MCF 10A (cell line): ENCODE measurements at regions not wholly inside any gene's neighbourhood (a gene's known extent, or its start where the extent isn't known, plus 50 kb on each side); places are given as distances from the start of the nearest gene placed in this dataset.

ENCODE experiments used
- BruUV-seq: library from RNA; stranded (reverse); fragments of 400-500 nt; replicated peaks from 2 replicates; lab custom pipeline; 2021; lab: Mats Ljungman, UMichigan
- CTCF ChIA-PET: fragments of 300-600 bp; sonication (Branson Sonifier 250); formaldehyde crosslinking; extraction: SDS; loops from one replicate; lab custom pipeline; 2021; ENCODE audit warnings: antibody characterized with exemption, inconsistent platforms; lab: Yijun Ruan, JAX
- POLR2A ChIA-PET: fragments of 300-600, 350-650 bp; sonication (Branson Sonifier 250); formaldehyde crosslinking; extraction: SDS; loops from one replicate; lab custom pipeline; 2020; ENCODE audit warnings: antibody characterized with exemption, inconsistent platforms; lab: Yijun Ruan, JAX
- DNase-seq: peaks from one replicate; pipeline ENCODE4 v3.0.0-alpha.2; 2018; ENCODE audit not compliant: unreplicated experiment
- H3K27ac Mint-ChIP-seq: one replicate; pipeline ENCODE4 v1.8.0; 2022; ENCODE audit warnings: mild to moderate bottlenecking, low read depth, mixed read lengths; ENCODE audit not compliant: unreplicated experiment
- H3K27me3 Mint-ChIP-seq: one replicate; pipeline ENCODE4 v1.8.0; 2022; ENCODE audit warnings: mixed read lengths; ENCODE audit not compliant: insufficient read depth, unreplicated experiment
- H3K36me3 Mint-ChIP-seq: one replicate; pipeline ENCODE4 v1.8.0; 2022; ENCODE audit warnings: mild to moderate bottlenecking, moderate library complexity, mixed read lengths; ENCODE audit not compliant: insufficient read depth, unreplicated experiment
- H3K4me1 Mint-ChIP-seq: one replicate; pipeline ENCODE4 v1.8.0; 2022; ENCODE audit warnings: mixed read lengths; ENCODE audit not compliant: insufficient read depth, unreplicated experiment
- H3K4me3 Mint-ChIP-seq: one replicate; pipeline ENCODE4 v1.8.0; 2022; ENCODE audit warnings: mild to moderate bottlenecking, moderate library complexity, mixed read lengths; ENCODE audit not compliant: unreplicated experiment
- H3K9me3 Mint-ChIP-seq: one replicate; pipeline ENCODE4 v1.8.0; 2022; ENCODE audit warnings: mixed read lengths; ENCODE audit not compliant: unreplicated experiment
- CTCF ChIP-seq: fragments of 200-600 bp; IDR thresholded peaks from one replicate; pipeline ENCODE4 v1.8.0; 2022; ENCODE audit warnings: antibody characterized with exemption, mild to moderate bottlenecking; ENCODE audit not compliant: unreplicated experiment
- intact Hi-C: fragments of 100-400 bp; cut with micrococcal nuclease; formaldehyde crosslinking; loops from 2 replicates; pipeline ENCODE4 v1.14.1; 2022

- no peaks in the 10 kb centered on the region for H3K27me3 Mint-ChIP-seq
- BruUV-seq: no TSS peak
- CTCF ChIA-PET: no interaction called here
- peaks cover 7% of the 10 kb centered on the region for H3K9me3 Mint-ChIP-seq
- H3K27ac Mint-ChIP-seq: no peak overlapping the region
- POLR2A ChIA-PET: no interaction called here
- intact Hi-C loops: no loop called here
- H3K4me1 Mint-ChIP-seq: no peaks in the 10 kb centered on the region
- H3K36me3 Mint-ChIP-seq: no peaks in the 10 kb centered on the region
- no peak overlapping the region for H3K4me3 Mint-ChIP-seq
- no peak for DNase-seq
- TF ChIP-seq CTCF: no peak
Measured at GRCh38 chr6:67593247-67593646, 1041.8 kb upstream of the ADGRB3 start.

- ChIA-PET POLR2A (no interaction called here), CTCF (no interaction called here)
- H3K27ac Mint-ChIP-seq: no peak overlapping the region
- TF ChIP-seq CTCF: no peak
- intact Hi-C loops: no loop called here
- no peak overlapping the region for H3K4me3 Mint-ChIP-seq
- H3K9me3 Mint-ChIP-seq: peaks cover 17% of the 10 kb centered on the region
- no peak for DNase-seq
- BruUV-seq: no TSS peak
- no peaks in the 10 kb centered on the region for H3K36me3 Mint-ChIP-seq
- H3K4me1 Mint-ChIP-seq: no peaks in the 10 kb centered on the region
- H3K27me3 Mint-ChIP-seq: no peaks in the 10 kb centered on the region
Measured at GRCh38 chr6:67591910-67592309, 1043.2 kb upstream of the ADGRB3 start.

GRCh38 chr6:67567842-67568241 is 1067.2 kb upstream of the ADGRB3 start:
- DNase-seq: no peak
- no TSS peak for BruUV-seq
- intact Hi-C loops: no loop called here
- H3K4me3 Mint-ChIP-seq: no peak overlapping the region
- ChIA-PET POLR2A (no interaction called here), CTCF (no interaction called here)
- peaks cover 6% of the 10 kb centered on the region for H3K9me3 Mint-ChIP-seq
- no peaks in the 10 kb centered on the region for H3K36me3 Mint-ChIP-seq
- no peaks in the 10 kb centered on the region for H3K4me1 Mint-ChIP-seq
- H3K27ac Mint-ChIP-seq: no peak overlapping the region
- no peaks in the 10 kb centered on the region for H3K27me3 Mint-ChIP-seq
- TF ChIP-seq CTCF: no peak

GRCh38 chr6:67563671-67564070 is 1071.4 kb upstream of the ADGRB3 start:
- intact Hi-C loops: no loop called here
- TF ChIP-seq CTCF: no peak
- CTCF ChIA-PET: no interaction called here
- BruUV-seq: no TSS peak
- Mint-ChIP-seq H3K36me3 (no peaks in the 10 kb centered on the region), H3K27ac (no peak overlapping the region), H3K9me3 (no peaks in the 10 kb centered on the region), H3K4me3 (no peak overlapping the region), H3K27me3 (no peaks in the 10 kb centered on the region), H3K4me1 (no peaks in the 10 kb centered on the region)
- POLR2A ChIA-PET: no interaction called here
- DNase-seq: no peak
